Left renal cortex interstitium (tissue), 4 donors: ENCODE measurements at regions not wholly inside any gene's neighbourhood (a gene's known extent, or its start where the extent isn't known, plus 50 kb on each side); places are given as distances from the start of the nearest gene placed in this dataset.
"Not testable (repeated sequence)": the region's sequence is repeated elsewhere in the genome, so short reads cannot be mapped to it uniquely, and the experiment has no call there.

Experiments
- DNase-seq, 4 donors: peaks; one replicate each; pipeline ENCODE4 v3.0.0-alpha.2; 2013; ENCODE audit warnings: low read depth in 4 of 4, low spot score in 2 of 4, missing footprints in 1 of 4

DNA sequence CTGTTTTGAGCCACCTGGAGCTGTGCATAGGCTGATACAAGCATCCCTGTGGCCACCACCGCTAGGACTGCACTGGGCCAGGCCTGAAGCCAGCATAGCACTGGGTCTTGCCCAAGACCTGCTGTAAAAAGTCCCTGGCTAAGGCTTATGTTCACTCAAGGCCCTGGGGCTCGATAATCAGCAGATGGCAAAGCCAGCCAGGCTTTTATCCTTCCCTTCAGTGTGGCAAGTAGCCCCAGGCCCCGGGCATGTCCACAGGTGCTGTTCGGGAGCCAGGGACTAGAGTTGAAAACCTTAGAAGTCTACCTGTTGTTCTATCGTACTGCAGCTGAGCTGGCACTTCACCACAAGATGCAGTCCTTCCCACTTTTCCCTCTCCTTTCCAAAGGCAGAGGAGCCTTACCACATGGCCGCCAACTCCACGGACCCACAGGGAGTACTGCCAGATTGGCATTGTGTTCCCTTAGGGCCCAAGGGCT lies 226.4 kb upstream of the ZNF217 start:
- DNase-seq = no peak

DNA sequence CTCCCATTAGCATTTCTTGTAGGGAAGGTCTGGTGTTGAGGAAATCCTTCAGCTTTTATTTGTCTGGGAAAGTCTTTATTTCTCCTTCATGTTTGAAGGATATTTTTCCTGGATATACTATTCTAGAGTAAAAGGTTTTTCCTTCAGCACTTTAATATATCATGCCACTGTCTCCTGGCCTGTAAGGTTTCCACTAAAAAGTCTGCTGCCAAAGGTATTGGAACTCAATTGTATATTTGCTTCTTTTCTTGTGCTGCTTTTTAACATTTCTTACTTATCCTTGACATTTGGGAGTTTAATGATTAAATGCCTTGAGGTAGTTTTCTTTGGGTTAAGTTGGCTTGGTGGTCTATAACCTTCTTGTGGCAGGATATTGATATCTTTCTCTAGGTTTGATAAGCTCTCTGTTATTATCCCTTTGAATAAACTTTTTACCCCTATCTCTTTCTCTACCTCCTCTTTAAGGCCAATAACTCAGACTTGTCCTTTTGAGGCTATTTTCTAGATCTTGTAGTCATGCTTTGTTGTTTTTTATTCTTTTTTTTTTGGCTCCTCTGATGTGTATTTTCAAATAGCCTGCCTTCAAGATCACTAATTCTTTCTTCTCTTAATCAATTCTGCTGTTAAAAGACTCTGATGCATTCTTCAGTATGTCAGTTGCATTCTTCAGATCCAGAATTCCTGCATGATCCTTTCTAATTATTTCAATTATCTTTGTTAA lies 225.0 kb upstream of the ZNF217 start:
- no peak for DNase-seq

DNA sequence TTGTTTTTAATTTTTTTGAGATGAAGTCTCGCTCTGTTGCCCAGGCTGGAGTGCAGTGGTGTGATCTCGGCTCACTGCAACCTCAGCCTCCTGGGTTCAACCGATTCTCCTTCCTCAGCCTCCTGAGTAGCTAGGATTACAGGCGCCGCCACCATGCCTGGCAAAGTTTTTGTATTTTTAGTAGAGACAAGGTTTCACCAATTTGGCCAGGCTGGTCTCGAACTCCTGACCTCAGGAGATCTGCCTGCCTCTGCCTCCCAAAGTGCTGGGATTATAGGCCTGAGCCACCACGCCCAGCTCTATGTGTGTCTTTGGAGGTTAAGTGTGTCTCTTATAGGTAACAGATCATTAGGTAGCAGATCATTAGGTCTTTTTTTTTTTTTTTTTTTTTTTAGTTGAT lies 223.9 kb upstream of the ZNF217 start:
- DNase-seq = not testable (repeated sequence)

DNA sequence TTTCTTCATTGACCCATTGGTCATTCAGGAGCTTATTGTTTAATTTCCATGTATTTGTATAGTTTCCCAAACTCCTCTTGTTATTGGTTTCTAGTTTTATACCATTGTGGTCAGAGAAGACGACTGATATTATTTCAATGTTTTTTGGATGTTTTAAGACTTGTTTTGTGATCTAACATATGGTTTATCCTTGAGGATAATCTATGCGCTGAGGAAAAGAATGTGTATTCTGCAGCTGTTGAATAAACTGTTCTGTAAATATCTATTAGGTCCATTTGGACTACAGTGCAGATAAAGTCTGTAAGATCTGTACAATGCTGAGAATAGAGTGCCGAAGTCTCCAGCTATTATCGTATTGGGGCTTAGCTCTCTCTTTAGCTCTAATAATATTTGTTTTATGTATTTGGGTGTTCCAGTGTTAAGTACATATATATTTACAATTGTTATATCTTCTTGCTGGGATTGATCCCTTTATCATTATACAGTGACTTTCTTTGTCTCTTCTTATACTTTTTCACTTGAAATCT lies 223.3 kb upstream of the ZNF217 start:
- no peak for DNase-seq

- no peak for DNase-seq
Observed at GRCh38 chr20:53815509-53815908, 221.9 kb upstream of the ZNF217 start.

DNA sequence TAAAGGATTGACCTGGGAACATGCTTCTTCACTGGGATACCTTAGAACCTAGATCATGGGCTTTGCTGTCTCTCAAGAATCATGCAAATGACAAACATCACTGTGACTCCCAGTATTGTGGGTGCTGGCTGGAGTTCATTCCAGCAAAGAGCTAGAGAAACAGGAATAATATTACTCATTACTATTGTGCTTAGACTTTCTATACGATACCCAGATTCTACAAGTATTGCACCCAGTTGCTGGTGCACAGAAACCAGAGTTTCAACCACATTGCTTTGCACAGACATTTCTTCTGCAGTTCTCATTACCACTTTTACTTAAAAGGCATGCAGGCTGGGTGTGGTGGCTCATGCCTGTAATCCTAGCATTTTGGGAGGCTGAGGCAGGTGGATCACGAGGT lies 220.4 kb upstream of the ZNF217 start:
- no peak for DNase-seq

GRCh38 chr20:53813636-53814035 lies 220.0 kb upstream of the ZNF217 start:
- DNase-seq = no peak

DNA sequence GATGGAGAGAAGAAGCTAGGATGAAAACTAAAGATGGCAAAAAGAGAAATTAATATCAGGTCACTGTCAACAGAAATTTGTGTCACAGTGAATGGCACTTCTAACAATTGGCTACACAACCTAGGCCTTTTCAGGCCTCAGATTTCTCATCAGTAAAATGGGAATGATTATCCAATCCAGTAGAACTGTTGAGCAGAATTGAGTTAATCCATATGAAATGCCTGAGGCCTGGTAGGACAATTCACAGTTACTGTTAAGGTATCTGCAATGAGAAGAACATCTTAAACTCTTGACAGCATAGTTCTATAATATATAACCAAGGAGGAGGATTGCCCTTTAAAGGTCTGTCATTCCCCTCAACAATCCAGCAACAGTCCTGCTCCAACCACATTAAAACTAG lies 217.9 kb upstream of the ZNF217 start:
- DNase-seq = no peak

- no peak for DNase-seq
Observed at GRCh38 chr20:53810661-53811355, 217.2 kb upstream of the ZNF217 start.

DNA sequence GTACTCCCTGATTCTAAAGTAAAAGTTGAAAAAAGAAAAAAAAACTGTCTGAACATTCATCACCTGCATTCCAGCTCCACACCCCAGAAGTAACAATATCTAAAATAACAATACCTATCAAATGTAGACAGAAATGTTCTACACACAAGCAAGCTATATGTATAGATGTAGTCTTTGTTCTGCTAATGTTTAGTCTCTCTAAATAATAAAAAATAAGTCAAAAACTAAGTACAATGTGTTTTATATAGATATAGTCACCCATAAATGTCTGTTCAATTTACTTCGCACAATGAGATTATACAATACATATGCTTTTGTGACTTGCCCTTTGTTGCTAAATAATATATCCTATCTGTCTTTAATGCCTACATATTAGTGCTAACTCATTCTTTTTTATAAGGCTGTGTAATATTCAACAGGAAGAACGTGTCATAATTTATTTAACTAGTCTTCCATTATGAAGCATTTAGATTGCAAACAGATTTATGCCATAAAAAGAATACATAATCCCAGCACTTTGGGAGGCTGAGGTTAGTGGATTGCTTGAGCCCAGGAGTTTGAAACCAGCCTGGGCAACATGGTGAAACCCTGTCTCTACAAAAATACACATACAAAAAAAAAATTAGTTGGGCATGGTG lies 216.2 kb upstream of the ZNF217 start:
- no peak for DNase-seq

DNA sequence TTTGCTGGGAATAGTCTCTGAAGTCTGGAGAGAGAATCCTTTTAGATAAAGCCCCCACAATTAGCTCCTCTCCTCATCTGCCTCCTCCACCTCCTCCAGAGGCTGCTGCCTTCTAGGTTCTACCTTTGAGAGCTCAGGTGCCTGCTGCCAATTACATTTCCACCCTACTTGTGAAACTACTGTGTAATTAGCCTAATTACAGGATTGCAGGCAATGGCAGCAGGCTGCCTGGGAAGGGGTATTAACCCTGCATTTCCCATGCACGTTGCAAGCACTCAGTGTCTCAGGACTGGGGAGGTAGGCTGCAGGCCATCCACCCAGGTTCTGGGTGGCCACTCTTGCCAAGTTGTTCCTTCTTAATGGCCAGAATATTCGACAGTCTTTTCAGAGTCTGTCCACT lies 215.6 kb upstream of the ZNF217 start:
- no peak for DNase-seq

DNA sequence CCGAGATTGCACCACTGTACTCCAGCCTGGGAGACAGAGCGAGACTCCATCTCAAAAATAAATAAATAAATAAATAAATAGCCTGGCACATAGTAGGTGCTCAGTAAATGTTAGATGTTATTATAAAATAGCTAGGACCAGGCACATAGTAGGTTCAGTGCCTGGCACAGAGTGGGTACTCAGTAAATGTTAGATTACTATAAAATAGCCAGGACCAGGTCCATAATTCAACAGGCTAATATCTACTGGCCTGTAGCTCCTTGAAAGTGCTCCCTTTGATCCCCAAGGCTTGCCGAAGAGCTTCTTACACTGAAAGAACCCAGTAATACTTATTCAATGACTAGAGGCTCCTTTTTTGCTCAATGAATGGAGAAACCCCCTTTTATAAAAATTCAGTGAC lies 215.1 kb upstream of the ZNF217 start:
- no peak for DNase-seq

DNA sequence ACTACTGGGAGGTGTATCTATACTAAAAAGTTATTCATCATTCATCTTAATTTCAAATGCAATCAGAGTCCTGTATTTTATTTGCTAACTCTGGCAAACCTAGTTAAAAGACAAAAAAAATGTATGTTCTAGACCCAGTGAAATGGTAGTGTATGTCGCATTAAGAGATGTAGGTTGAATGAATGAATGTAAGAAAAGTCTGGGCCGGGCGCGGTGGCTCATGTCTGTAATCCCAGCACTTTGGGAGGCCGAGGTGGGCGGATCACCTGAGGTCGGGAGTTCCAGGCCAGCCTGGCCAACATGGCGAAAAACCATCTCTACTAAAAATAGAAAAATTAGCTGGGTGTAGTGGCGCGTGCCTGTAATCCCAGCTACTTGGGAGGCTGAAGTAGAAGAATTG lies 214.7 kb upstream of the ZNF217 start:
- DNase-seq = not testable (repeated sequence)

DNA sequence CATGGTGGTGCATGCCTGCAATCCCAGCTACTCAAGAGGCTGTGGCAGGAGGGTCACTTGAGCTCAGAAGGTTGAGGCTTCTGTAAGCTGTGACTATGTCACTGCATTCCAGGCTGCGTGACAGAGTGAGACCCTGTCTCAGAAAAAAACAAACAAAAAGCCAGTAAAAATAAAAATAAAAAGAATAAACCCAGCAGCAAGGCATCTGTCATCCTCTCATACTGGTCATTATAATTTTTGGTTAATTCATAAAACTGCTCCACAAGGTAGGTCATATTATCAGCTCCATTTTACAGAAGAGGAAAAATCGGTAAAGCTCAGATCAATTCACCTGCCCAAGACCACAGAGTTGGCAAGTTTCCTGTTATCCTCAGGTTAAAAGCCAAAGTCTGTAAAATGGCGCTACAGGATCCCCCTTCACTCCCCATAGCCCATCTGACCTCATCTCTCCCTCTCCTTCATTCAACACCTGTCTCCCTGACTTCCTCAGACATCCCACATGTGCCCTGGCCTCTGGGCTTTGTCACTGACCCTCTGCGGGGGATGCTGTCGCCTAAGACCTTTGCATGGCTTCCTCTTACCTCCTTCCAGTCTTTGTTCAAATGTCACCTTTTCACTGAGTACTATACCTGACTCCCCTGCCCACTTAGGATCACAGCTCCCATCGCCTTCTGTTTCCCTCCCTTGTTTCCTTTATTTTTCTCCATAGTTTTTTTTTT lies 213.2 kb upstream of the ZNF217 start:
- DNase-seq = no peak

DNA sequence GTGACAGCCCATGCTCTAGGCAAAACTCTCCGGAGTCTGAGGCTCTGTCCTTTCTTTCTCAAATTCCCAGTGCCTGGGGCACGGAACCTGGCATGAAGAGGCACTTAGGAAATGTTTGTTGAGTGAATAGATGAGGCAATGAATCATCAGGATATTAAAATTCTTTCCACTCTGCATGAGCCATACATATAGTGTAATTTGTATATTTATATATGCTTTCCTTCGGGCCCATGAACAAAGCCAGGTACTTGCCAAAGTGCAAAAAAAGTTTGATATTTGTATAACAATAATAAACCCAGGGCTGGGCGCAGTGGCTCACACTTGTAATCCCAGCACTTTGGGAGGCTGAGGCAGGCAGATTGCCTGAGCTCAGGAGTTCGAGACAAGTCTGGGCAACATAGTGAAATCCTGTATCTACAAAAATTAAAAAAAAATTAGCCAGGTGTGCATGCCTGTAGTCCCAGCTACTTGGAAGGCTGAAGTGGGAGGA lies 212.3 kb upstream of the ZNF217 start:
- no peak for DNase-seq

GRCh38 chr20:53804920-53805894 lies 211.6 kb upstream of the ZNF217 start:
- no peak for DNase-seq

DNA sequence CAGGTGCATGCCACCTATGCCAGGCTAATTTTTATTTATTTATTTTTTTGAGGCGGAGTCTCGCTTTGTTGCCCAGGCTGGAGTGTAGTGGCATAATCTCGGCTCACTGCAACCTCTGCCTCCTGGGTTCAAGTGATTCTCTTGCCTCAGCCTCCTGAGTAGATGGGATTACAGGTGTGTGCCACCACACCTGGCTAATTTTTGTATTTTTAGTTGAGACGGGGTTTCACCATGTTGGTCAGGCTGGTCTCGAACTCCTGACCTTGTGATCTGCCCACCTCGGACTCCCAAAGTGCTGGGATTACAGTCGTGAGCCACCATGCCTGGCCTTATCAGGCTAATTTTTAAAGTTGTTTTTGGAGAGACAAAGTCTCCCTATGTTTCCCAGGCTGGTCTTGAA lies 210.7 kb upstream of the ZNF217 start:
- not testable (repeated sequence) for DNase-seq

DNA sequence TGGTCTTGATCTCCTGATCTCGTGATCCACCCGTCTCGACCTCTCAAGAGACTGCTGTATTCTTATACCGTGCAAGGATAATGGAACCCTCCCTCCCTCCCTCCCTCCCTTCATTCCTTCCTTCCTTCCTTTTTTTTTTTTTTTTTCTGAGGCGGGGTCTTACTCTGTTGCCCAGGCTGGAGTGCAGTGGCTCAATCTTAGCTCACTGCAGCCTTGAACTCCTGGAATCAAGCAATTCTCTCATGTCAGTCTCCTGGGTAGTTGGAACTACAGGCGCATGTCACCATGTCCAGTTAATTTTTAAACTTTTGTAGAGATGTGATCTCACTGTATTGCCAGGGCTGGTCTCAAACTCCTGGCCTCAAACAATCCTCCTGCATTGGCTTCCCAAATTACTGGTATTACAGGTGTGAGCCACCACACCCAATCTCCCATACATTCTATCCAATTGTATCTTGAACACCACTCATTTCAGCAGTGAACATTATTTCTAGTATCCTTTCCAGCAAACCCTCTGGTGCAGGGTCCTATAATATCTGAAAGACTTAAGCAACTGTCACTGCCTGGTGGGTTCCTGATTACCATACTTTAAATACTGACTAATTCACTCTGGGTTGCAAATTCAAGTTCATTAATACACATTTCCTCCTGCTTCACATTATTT lies 210.0 kb upstream of the ZNF217 start:
- DNase-seq = no peak
